Activated T-helper 17 cell treated with anti-CD3 and anti-CD28 coated beads, Interleukin-2, amount 50 U/mL, for 72 hours (primary cell): ENCODE measurements at regions not wholly inside any gene's neighbourhood (a gene's known extent, or its start where the extent isn't known, plus 50 kb on each side); places are given as distances from the start of the nearest gene placed in this dataset.
A peak's percentile ranks its signal among the peaks of the same experiment; 100 is the strongest.
"Not testable (repeated sequence)": the region's sequence is repeated elsewhere in the genome, so short reads cannot be mapped to it uniquely, and the experiment has no call there.

ENCODE experiments used
- ATAC-seq: fragments of 150-1000 bp; cut with Tn5 transposase; replicated peaks from 2 replicates; pipeline ENCODE4 v1.10.0; 2021; ENCODE audit warnings: mild to moderate bottlenecking, moderate library complexity
- H3K27ac Mint-ChIP-seq: one replicate; pipeline ENCODE4 v1.8.0; 2022; ENCODE audit warnings: mixed read lengths
- H3K27me3 Mint-ChIP-seq: one replicate; pipeline ENCODE4 v1.8.0; 2022; ENCODE audit warnings: mixed read lengths
- H3K36me3 Mint-ChIP-seq: one replicate; pipeline ENCODE4 v1.8.0; 2022; ENCODE audit warnings: low read depth, mild to moderate bottlenecking, mixed read lengths
- H3K4me1 Mint-ChIP-seq: one replicate; pipeline ENCODE4 v1.8.0; 2022; ENCODE audit warnings: mixed read lengths
- H3K4me3 Mint-ChIP-seq: one replicate; pipeline ENCODE4 v1.8.0; 2022; ENCODE audit warnings: mild to moderate bottlenecking, mixed read lengths
- H3K9me3 Mint-ChIP-seq: one replicate; pipeline ENCODE4 v1.8.0; 2022; ENCODE audit warnings: mixed read lengths

DNA sequence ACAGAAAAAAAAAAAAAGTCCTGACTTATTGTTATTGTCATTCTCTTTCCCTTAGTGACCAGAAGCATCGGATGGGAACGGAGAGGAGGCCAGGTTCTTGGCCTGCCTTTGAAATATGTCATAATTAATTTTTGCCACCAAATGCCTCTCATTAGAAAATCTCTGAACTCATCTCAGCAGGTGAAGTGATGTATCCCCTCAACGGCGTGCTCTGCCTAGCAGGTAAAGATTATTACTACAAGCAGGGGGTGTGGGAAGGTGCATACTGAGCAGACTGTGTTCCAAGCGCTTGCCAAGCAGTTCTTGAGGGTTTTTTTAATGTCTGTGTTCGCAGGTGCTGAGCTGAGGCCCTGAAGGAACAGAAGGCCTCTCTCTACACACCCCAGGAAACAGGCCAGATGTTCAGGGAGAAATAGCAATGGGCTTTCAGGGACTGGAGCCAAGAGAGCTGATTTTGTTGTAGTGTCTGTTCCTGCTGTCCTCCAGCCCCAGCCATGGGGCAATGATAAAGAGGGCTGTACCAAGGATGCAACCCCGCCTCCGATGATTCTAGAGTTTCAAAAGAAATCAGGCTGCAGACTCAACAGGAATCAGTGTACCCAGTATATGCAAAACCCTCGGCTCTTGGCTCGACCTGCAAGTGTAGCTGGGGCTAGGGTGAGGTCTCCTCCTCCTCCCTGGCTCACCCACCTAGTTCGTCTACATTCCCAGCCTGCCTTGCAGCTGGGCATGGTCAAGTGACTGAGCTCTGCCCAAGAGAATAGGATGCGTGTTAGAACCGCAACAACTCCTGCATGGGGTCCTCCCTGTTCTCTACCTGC lies 181.4 kb upstream of the LRRC61 start:
- H3K36me3 Mint-ChIP-seq, H3K27ac Mint-ChIP-seq, H3K4me1 Mint-ChIP-seq, H3K9me3 Mint-ChIP-seq, H3K4me3 Mint-ChIP-seq, ATAC-seq, H3K27me3 Mint-ChIP-seq: not testable (repeated sequence)

- ATAC-seq, H3K27ac Mint-ChIP-seq, H3K36me3 Mint-ChIP-seq, H3K4me3 Mint-ChIP-seq, H3K4me1 Mint-ChIP-seq, H3K9me3 Mint-ChIP-seq, H3K27me3 Mint-ChIP-seq: not testable (repeated sequence)
Measured at GRCh38 chr7:150146124-150146523, 177.0 kb upstream of the LRRC61 start.

DNA sequence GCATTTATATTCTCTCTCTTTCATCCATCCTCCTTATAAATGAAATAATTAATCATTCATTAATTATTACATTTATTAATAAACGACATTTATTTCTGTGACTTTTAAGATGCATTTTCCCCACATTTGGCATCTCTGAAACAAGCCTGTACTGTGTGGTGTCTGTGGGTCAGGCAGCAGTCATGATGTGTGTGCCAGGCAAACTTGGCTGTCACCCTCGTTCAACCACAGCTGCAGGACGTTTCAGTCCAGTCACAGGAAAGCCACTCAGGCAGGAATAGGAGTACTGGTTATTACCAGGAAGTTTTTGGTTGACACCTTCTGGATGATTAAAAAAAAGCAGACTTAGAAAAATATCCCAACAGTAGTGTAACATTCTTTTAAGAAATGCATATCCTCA lies 175.6 kb upstream of the LRRC61 start:
- not testable (repeated sequence) for H3K9me3 Mint-ChIP-seq, H3K36me3 Mint-ChIP-seq, H3K4me3 Mint-ChIP-seq, H3K27me3 Mint-ChIP-seq, H3K4me1 Mint-ChIP-seq, H3K27ac Mint-ChIP-seq, ATAC-seq

DNA sequence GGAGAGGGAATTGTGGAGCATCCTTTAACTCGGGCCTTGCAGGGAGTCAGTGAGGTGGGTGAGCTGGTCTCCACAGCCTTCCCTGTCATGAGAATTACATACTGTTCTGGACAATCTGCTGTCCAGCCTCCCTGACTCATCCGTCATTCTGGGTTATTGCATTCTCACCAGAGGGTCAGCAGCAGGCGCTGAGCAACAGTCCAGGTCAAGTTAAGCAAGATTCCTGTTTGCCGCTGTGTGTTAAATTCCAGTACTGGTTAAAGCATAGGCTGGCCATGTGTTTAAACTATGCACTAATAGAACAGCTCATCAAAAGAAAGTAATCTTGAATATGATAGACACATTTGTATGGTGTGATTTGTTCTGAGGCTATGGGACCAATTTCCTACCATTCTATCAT lies 167.1 kb upstream of the LRRC61 start:
- not testable (repeated sequence) for H3K27me3 Mint-ChIP-seq, H3K9me3 Mint-ChIP-seq, H3K4me1 Mint-ChIP-seq, H3K36me3 Mint-ChIP-seq, ATAC-seq, H3K4me3 Mint-ChIP-seq, H3K27ac Mint-ChIP-seq

DNA sequence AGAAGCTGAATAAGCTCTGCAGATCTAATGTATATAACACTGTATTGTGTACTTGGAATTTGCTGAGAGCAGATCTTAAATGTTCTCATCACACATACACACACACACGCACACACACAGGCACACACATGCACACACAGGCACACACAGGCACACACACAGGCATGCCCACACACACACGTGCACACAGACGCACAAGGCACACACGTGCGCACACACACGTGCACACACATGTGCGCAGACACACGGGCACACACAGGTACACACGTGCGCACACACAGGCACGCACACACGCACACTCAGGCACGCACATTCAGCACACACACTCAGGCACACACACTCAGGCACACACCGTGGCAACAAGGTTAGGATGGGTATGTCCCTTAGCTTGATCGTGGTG lies 164.5 kb upstream of the LRRC61 start:
- H3K36me3 Mint-ChIP-seq, H3K9me3 Mint-ChIP-seq, H3K4me3 Mint-ChIP-seq, H3K27ac Mint-ChIP-seq, H3K4me1 Mint-ChIP-seq, H3K27me3 Mint-ChIP-seq, ATAC-seq: not testable (repeated sequence)

- H3K27me3 Mint-ChIP-seq, H3K9me3 Mint-ChIP-seq, H3K4me1 Mint-ChIP-seq, H3K4me3 Mint-ChIP-seq, H3K36me3 Mint-ChIP-seq, ATAC-seq, H3K27ac Mint-ChIP-seq: not testable (repeated sequence)
Measured at GRCh38 chr7:150169515-150169914, 153.6 kb upstream of the LRRC61 start.

DNA sequence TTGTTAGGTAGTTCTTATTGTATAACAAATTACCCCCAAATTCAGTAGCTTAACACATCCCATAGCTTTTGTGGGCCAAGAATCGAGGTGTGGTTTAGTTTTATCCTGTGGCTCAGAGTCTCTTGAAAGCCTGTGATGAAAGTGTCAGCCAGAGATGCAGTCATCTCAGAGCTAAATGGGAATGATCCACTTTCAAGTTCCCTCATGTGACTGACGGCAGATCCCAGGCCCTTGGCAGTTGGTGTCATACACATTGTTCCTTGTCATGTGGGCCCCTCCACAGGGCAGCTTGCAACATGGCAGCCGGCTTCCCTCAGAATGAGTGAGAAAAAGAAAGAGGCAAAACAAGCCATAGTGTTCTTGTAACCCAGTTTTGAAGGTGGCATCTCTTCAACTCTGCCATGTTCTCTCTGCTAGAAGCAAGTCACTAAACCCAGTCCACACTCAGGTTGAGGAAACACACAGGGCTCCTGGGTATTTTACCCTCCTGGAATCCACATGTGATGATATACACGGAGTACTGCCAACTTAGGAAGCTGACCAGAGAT lies 153.1 kb upstream of the LRRC61 start:
- H3K4me3 Mint-ChIP-seq, H3K9me3 Mint-ChIP-seq, ATAC-seq, H3K36me3 Mint-ChIP-seq, H3K27ac Mint-ChIP-seq, H3K27me3 Mint-ChIP-seq, H3K4me1 Mint-ChIP-seq: not testable (repeated sequence)

DNA sequence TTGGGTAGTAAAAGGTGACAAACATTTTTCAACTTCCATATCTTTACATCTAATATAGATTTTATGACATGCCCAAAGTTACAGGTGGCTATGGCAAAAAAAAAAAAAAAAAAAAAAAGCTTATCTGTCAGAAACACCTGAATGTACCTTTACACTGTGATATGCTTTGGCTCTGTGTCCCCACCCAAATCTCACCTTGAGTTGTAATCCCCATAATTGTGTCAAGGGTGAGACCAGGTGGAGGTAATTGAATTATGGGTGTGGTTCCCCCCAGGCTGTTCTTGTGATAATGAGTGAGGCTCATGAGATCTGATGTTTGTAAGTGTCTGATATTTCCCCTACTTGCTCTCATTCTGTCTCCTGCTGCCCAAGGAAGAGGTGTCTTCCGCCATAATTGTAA lies 139.6 kb upstream of the LRRC61 start:
- not testable (repeated sequence) for H3K36me3 Mint-ChIP-seq, H3K4me1 Mint-ChIP-seq, H3K9me3 Mint-ChIP-seq, H3K27ac Mint-ChIP-seq, ATAC-seq, H3K27me3 Mint-ChIP-seq, H3K4me3 Mint-ChIP-seq

- peak; percentile 9 for ATAC-seq
- not testable (repeated sequence) for H3K9me3 Mint-ChIP-seq, H3K36me3 Mint-ChIP-seq, H3K4me3 Mint-ChIP-seq, H3K27me3 Mint-ChIP-seq, H3K27ac Mint-ChIP-seq, H3K4me1 Mint-ChIP-seq
Measured at GRCh38 chr7:150189963-150190362, 133.2 kb upstream of the LRRC61 start.

DNA sequence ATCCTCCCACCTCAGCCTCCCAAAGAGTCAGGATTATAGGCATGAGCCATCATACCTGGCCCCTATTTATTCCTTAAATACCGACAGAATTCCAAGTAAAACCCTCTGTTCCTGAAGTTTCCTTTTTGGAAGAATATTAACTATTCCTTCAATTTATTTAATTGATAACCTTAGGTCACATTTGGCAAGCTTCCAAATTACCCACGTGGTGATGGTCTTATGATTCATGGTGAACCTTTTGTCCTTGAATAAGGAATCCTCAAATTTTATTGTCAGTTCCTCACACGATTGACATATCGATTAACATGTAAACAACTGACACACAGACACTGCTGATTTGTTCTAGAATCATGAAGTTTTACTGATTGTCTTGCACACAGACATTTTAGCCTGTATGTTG lies 130.6 kb upstream of the LRRC61 start:
- not testable (repeated sequence) for H3K4me3 Mint-ChIP-seq, H3K36me3 Mint-ChIP-seq, H3K9me3 Mint-ChIP-seq, H3K27me3 Mint-ChIP-seq, ATAC-seq, H3K27ac Mint-ChIP-seq, H3K4me1 Mint-ChIP-seq

- not testable (repeated sequence) for H3K9me3 Mint-ChIP-seq, H3K36me3 Mint-ChIP-seq, H3K27me3 Mint-ChIP-seq, H3K4me1 Mint-ChIP-seq, H3K27ac Mint-ChIP-seq, H3K4me3 Mint-ChIP-seq, ATAC-seq
Measured at GRCh38 chr7:150193866-150194265, 129.3 kb upstream of the LRRC61 start.
